ENCODE measurements at regions not wholly inside any gene's neighbourhood (a gene's known extent, or its start where the extent isn't known, plus 50 kb on each side); places are given as distances from the start of the nearest gene placed in this dataset.
"Not testable (repeated sequence)": the region's sequence is repeated elsewhere in the genome, so short reads cannot be mapped to it uniquely, and the experiment has no call there.

- DNase-seq = no peak
Observed at GRCh38 chr2:142445551-142446072, 314.8 kb upstream of the LRP1B start.

DNA sequence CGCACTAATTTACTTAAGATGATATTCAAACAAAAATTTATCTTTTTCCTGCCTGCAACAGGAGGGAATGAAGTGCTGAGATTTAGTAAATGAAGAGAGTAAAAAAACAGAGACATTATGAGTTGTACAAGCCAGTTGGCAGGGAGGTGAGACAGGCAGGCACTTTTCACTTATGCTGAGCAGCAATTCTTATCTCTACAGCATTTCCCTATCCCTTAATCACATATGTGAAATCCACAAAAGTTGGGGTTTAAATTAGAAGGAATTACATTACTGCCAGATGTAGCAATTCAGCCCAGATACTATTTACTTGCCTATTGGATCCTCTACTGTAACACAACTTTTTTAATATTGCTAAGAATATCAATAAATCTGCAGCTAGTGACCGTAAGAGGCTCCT is 314.2 kb upstream of the LRP1B start:
- DNase-seq = no peak

- no peak for DNase-seq
Observed at GRCh38 chr2:142435847-142436246, 305.0 kb upstream of the LRP1B start.

DNA sequence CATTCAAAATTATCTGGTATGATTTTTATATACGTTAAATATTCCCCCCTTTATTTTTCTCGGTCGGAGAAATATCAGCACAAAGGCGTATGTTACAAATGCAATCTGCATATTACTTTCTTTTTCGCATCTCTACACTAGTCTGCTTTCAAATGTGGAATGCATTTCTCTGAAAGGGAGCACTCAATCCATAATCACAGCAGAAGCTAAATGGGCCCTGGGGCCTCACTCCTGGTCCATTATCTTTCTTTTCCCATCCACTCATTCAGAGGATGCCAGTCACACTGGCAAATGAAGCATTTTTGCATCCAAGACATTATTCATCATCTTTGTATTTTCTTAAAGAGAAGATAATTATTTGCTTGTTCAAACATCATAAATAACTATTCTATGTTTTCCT is 295.2 kb upstream of the LRP1B start:
- peak; percentile 5 for DNase-seq

GRCh38 chr2:142425551-142425950 is 294.7 kb upstream of the LRP1B start:
- DNase-seq = peak; percentile 6

GRCh38 chr2:142423603-142424002 is 292.8 kb upstream of the LRP1B start:
- no peak for DNase-seq

- no peak for DNase-seq
Observed at GRCh38 chr2:142422769-142423168, 292.0 kb upstream of the LRP1B start.

DNA sequence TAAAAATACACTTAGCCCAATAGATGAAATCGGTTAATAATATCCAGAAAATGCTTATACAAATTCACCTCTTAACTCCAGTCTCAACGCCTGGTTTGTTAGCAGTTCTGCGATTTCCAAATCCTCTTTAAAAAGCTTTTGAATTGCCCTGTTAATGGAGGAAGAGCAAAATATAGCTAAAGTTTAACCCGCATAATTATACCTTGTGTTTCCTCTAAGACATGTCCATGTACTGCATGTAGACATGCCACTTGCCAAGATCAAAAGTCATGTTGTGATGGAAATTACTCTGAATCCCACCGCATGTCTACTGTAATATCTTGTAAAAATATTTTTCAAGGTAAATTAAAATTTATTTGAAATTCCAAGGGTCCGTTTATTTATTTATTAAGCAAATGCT is 291.2 kb upstream of the LRP1B start:
- DNase-seq = no peak

- DNase-seq = not testable (repeated sequence)
Observed at GRCh38 chr2:142418699-142419098, 287.9 kb upstream of the LRP1B start.

DNA sequence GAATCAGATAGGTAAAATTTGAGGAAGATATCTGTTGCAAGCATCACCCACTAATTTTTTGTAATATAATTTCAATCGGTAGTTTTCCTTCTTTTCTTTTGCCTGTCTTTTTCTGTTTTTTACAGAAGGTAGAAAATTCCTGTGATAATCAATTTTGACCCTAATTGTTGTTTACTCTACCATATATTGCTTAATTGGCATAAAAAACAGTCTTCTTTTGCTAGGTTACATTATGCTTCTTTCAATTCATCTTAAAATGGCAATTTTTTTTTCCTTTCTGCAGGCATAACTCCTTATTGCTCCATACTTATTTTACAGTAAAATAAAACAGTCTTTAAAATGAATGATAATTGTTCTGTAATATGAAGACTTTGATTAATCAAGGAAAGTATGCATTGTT is 286.2 kb upstream of the LRP1B start:
- no peak for DNase-seq

DNA sequence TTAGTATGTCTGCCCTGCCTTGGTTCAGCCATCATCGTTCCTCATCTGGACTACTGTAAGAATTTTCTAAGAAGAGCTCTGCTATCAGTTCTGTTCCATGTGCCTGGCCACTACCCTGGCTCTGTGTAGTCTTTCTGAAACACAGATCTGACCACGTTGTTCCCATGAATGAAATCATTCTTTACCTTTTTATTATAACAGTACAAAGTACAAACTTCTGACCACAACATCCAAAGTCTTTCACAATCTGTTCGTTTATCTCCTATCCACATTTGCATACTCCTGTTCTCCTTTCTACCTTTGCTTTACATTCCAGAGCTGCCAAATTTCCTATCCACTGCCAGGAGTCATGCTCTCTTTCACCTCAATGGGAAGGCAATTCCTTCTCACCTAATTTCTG is 284.6 kb upstream of the LRP1B start:
- no peak for DNase-seq

DNA sequence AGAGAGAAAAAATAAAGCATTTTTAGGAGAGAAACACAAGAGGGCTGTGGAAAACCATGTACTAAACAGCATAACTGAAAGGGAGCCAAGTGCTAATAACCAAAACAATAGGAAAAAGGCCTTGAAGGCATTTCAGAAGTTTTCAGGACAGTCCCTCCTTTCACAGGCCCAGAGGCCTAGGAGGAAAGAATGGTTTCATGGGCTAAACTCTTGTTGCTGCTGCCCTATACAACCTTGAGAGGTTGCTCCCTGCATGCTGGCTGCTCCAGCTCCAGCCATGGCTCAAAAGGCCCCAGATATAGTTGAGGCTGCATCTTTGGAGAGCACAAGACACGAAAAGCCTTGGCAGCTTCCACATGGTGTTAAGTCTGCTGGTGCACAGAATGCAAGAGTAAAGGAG is 267.4 kb upstream of the LRP1B start:
- no peak for DNase-seq

DNA sequence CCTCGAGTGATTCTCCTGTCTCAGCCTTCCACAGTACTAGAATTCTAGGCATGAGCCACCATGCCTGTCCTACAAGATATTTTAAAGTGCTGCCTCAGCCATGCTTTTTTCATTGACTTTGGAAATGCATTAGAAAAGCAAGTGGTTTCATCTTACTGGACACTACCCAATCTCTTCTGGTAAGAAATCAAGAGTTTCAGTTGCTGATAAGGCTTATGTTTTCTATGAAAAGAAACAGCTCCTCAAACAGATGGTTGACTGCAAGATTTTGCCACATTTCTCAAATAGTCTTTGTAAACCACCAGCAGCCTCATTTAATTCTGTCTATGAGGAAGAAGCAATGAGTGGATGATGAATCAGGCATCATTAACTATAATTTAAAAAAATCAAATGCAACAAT is 264.5 kb upstream of the LRP1B start:
- no peak for DNase-seq

DNA sequence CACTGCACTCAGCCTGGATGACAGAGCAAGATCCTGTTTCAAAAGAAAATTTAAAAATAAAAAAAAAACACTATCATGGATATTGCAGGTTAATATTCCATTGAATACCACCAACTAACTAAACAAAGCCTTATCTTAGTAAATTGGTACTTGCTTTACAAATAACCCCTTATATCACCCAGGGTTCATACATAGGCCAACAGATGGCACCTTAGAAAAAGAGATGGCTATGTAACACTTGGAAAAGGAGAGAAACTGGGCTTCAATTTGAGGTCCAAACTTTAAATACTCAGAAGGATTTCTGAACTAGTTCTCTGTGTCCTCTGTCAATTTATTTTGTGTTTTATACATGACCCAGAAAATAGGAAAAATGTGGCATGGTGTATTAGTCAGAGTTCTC is 249.6 kb upstream of the LRP1B start:
- no peak for DNase-seq

DNA sequence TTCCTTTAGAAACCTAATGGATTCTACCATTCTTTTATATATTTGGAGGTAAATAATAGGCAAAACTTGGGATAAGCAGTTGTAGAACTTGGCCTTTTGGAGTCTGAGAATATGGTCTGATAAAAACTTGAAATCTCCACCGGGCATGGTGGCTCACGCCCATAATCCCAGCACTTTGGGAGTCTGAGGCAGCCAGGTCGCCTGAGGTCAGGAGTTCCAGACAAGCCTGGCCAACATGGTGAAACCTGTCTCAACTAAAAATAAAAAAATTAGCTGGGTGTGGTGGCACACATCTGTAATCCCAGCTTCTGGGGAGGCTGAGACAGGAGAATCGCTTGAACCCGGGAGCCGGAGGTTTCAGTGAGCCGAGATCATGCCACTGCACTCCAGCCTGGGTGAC is 231.3 kb upstream of the LRP1B start:
- not testable (repeated sequence) for DNase-seq

GRCh38 chr2:142347751-142348150 is 216.9 kb upstream of the LRP1B start:
- no peak for DNase-seq

DNA sequence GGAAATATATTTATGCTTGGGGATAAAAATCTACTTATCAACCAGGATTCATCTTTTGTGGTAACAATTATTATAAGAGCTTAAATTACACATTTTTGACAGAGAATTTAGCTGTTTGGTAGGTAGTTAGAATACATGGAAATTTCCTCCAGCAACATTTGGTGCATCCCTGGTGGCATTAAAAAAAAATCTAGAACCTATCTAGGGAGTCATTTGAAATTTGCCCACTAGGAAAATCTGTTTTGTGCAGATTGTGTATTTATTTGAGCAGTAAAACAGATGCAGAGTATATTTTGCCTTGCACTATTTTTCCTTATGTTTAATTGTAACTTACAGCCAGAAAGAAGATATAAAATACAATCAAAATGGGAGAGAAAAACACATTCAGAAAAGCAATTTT is 208.4 kb upstream of the LRP1B start:
- DNase-seq = no peak

DNA sequence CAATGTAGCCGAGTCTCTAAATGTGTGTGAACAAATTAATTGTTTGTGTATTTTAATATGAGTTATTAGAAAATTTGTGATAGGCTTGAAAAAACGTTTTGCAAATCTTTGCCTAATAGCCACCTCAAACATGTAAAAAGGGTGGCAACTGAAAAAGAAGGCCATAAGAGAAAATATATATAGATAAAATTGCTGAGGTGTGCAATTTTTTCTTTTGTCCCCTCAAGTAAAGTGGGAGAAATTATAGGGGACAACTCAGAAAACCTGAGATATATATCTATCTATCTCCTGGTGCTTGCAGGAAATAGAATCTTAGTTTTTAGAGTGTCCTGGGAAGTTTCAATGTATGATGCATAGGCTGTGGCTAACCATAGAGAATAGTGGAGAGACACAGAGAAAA is 201.4 kb upstream of the LRP1B start:
- DNase-seq = no peak

GRCh38 chr2:142330458-142330857 is 199.6 kb upstream of the LRP1B start:
- no peak for DNase-seq

DNA sequence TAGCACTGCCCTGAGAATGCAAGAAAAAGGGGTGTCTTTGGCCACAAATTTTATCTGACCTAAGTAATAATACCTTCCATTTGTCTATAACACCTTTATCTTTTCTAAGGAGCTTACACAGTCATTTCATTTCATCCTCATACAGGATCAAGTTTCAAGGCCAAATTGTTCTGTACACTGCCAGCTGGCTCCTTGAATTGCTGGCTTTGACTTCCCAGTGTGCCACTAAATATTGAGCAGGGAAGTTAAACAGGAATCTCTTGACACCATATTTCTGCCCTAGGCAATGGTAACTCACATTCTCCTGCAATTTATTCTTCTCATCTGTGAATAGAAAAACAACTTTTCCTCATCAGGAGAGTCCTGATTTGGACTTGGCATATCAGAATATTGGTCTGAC is 195.1 kb upstream of the LRP1B start:
- DNase-seq = no peak

GRCh38 chr2:142323206-142323605 is 192.4 kb upstream of the LRP1B start:
- no peak for DNase-seq

DNA sequence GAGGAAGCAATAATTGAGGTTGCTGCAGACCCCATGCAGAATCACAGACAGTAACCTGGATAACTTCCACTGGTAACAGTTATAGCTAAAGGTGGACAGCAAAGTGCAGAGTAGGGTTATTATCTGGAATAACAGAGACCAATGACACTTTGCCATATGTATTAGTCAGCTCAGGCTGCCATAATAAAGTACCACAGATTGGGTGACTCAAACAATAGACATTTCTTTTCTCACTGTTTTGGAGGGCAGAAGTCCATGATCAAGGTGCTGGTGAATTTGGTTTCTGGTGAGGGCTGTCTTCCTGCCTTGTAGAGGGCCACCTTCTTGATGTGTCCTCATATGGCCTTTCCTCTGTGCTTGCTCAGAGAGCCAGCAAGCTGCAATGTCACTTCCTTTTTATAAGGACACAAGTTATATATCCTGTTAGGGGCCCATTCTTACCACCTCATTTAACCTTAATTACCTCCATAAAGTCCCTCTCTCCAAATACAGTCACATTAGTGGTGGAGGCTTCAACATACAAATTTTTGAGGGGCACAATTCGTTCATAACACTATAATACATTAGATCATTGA is 191.0 kb upstream of the LRP1B start:
- DNase-seq = no peak

- DNase-seq = no peak
Observed at GRCh38 chr2:142320067-142320466, 189.3 kb upstream of the LRP1B start.

DNA sequence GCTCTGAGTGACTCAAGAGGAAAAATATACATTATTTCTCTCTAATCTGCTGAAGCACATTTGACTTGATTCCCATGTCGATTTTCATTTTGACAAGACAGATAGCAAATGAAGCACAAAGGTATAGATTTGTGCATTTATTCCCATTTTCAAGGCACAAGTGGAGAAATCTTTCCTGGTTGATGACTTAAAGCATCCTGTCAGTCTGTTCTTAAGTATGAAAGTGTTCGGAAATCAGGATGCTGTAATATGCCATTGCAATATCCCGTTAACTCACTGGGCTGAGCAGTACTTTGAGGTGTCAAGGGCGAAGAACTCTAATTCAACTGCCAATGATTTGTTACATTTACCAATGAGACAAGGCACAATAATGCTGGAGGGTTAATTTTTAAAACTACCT is 185.2 kb upstream of the LRP1B start:
- DNase-seq = peak; percentile 2

- no peak for DNase-seq
Observed at GRCh38 chr2:142315346-142315745, 184.5 kb upstream of the LRP1B start.

GRCh38 chr2:142314164-142314563 is 183.3 kb upstream of the LRP1B start:
- no peak for DNase-seq
